ENCODE measurements at regions not wholly inside any gene's neighbourhood (a gene's known extent, or its start where the extent isn't known, plus 50 kb on each side); places are given as distances from the start of the nearest gene placed in this dataset.
"Not testable (repeated sequence)": the region's sequence is repeated elsewhere in the genome, so short reads cannot be mapped to it uniquely, and the experiment has no call there.

GRCh38 chr9:65566018-65566417 is 109.7 kb upstream of the ZNG1E start:
- H3K27me3 Mint-ChIP-seq; H3K27ac Mint-ChIP-seq; H3K4me1 Mint-ChIP-seq; CTCF ChIA-PET; H3K9me3 Mint-ChIP-seq; ATAC-seq (ENCODE audit: low read depth); H3K36me3 Mint-ChIP-seq (ENCODE audit: low read depth); intact Hi-C loops (cut with micrococcal nuclease); DNase-seq; H3K4me3 Mint-ChIP-seq; POLR2A ChIA-PET: not testable (repeated sequence)

GRCh38 chr9:65519018-65519417 is 156.7 kb upstream of the ZNG1E start:
- H3K27ac Mint-ChIP-seq; H3K4me3 Mint-ChIP-seq; H3K9me3 Mint-ChIP-seq; ATAC-seq (ENCODE audit: low read depth); DNase-seq; H3K4me1 Mint-ChIP-seq; CTCF ChIA-PET; intact Hi-C loops (cut with micrococcal nuclease); H3K27me3 Mint-ChIP-seq; POLR2A ChIA-PET; H3K36me3 Mint-ChIP-seq (ENCODE audit: low read depth): not testable (repeated sequence)

GRCh38 chr9:65514465-65514864 is 161.3 kb upstream of the ZNG1E start:
- not testable (repeated sequence) for ATAC-seq (ENCODE audit: low read depth)

GRCh38 chr9:65507897-65508296 is 167.8 kb upstream of the ZNG1E start:
- H3K27me3 Mint-ChIP-seq; DNase-seq; CTCF ChIA-PET; H3K4me3 Mint-ChIP-seq; H3K36me3 Mint-ChIP-seq (ENCODE audit: low read depth); H3K9me3 Mint-ChIP-seq; H3K4me1 Mint-ChIP-seq; H3K27ac Mint-ChIP-seq; POLR2A ChIA-PET; intact Hi-C loops (cut with micrococcal nuclease); ATAC-seq (ENCODE audit: low read depth): not testable (repeated sequence)

More at GRCh38 chr9:65514465-65514864, 161.3 kb upstream of the ZNG1E start:
- H3K9me3 Mint-ChIP-seq; CTCF ChIA-PET; H3K4me1 Mint-ChIP-seq; DNase-seq; POLR2A ChIA-PET; H3K27me3 Mint-ChIP-seq; H3K36me3 Mint-ChIP-seq (ENCODE audit: low read depth); H3K27ac Mint-ChIP-seq; H3K4me3 Mint-ChIP-seq; intact Hi-C loops (cut with micrococcal nuclease): not testable (repeated sequence)

GRCh38 chr9:65504686-65505085 is 171.0 kb upstream of the ZNG1E start:
- H3K36me3 Mint-ChIP-seq (ENCODE audit: low read depth); H3K9me3 Mint-ChIP-seq; H3K27ac Mint-ChIP-seq; intact Hi-C loops (cut with micrococcal nuclease); H3K4me3 Mint-ChIP-seq; H3K4me1 Mint-ChIP-seq; ATAC-seq (ENCODE audit: low read depth); H3K27me3 Mint-ChIP-seq; POLR2A ChIA-PET; DNase-seq; CTCF ChIA-PET: not testable (repeated sequence)

GRCh38 chr9:65503696-65504095 is 172.0 kb upstream of the ZNG1E start:
- H3K27me3 Mint-ChIP-seq; POLR2A ChIA-PET; ATAC-seq (ENCODE audit: low read depth); CTCF ChIA-PET; DNase-seq; H3K4me3 Mint-ChIP-seq; H3K9me3 Mint-ChIP-seq; H3K36me3 Mint-ChIP-seq (ENCODE audit: low read depth); H3K27ac Mint-ChIP-seq; H3K4me1 Mint-ChIP-seq; intact Hi-C loops (cut with micrococcal nuclease): not testable (repeated sequence)

GRCh38 chr9:65482890-65483289 is 192.8 kb upstream of the ZNG1E start:
- POLR2A ChIA-PET; ATAC-seq (ENCODE audit: low read depth); H3K4me3 Mint-ChIP-seq; DNase-seq; H3K27me3 Mint-ChIP-seq; H3K27ac Mint-ChIP-seq; H3K36me3 Mint-ChIP-seq (ENCODE audit: low read depth); H3K4me1 Mint-ChIP-seq; CTCF ChIA-PET; intact Hi-C loops (cut with micrococcal nuclease); H3K9me3 Mint-ChIP-seq: not testable (repeated sequence)

GRCh38 chr9:65481291-65481690 is 194.4 kb upstream of the ZNG1E start:
- not testable (repeated sequence) for DNase-seq; H3K36me3 Mint-ChIP-seq (ENCODE audit: low read depth); H3K9me3 Mint-ChIP-seq

GRCh38 chr9:65474891-65475290 is 189.9 kb upstream of the FOXD4L5 start:
- H3K4me1 Mint-ChIP-seq; H3K36me3 Mint-ChIP-seq (ENCODE audit: low read depth); POLR2A ChIA-PET; ATAC-seq (ENCODE audit: low read depth); H3K27ac Mint-ChIP-seq; CTCF ChIA-PET; H3K27me3 Mint-ChIP-seq; intact Hi-C loops (cut with micrococcal nuclease); H3K9me3 Mint-ChIP-seq; DNase-seq; H3K4me3 Mint-ChIP-seq: not testable (repeated sequence)

More at GRCh38 chr9:65481291-65481690, 194.4 kb upstream of the ZNG1E start:
- CTCF ChIA-PET; H3K4me1 Mint-ChIP-seq; H3K27me3 Mint-ChIP-seq; ATAC-seq (ENCODE audit: low read depth); POLR2A ChIA-PET; H3K27ac Mint-ChIP-seq; H3K4me3 Mint-ChIP-seq; intact Hi-C loops (cut with micrococcal nuclease): not testable (repeated sequence)

- ATAC-seq (ENCODE audit: low read depth); H3K27me3 Mint-ChIP-seq; intact Hi-C loops (cut with micrococcal nuclease); H3K4me1 Mint-ChIP-seq; H3K4me3 Mint-ChIP-seq; H3K9me3 Mint-ChIP-seq; POLR2A ChIA-PET; CTCF ChIA-PET; DNase-seq; H3K36me3 Mint-ChIP-seq (ENCODE audit: low read depth); H3K27ac Mint-ChIP-seq: not testable (repeated sequence)
These were observed 188.2 kb upstream of the FOXD4L5 start for GRCh38 chr9:65473059-65473822.

- H3K4me1 Mint-ChIP-seq; DNase-seq; H3K4me3 Mint-ChIP-seq; CTCF ChIA-PET; ATAC-seq (ENCODE audit: low read depth); POLR2A ChIA-PET; H3K9me3 Mint-ChIP-seq; intact Hi-C loops (cut with micrococcal nuclease); H3K27ac Mint-ChIP-seq; H3K36me3 Mint-ChIP-seq (ENCODE audit: low read depth); H3K27me3 Mint-ChIP-seq: not testable (repeated sequence)
These were observed 186.1 kb upstream of the FOXD4L5 start for GRCh38 chr9:65471106-65471505.

- POLR2A ChIA-PET; CTCF ChIA-PET; H3K27me3 Mint-ChIP-seq; H3K36me3 Mint-ChIP-seq (ENCODE audit: low read depth); ATAC-seq (ENCODE audit: low read depth); H3K4me3 Mint-ChIP-seq; intact Hi-C loops (cut with micrococcal nuclease); H3K27ac Mint-ChIP-seq; DNase-seq; H3K4me1 Mint-ChIP-seq: not testable (repeated sequence)
- peaks cover 19% of the 10 kb centered on the region for H3K9me3 Mint-ChIP-seq
These were observed 182.1 kb upstream of the FOXD4L5 start for GRCh38 chr9:65466911-65467734.
